Transverse colon (tissue), 3 donors: ENCODE measurements at regions not wholly inside any gene's neighbourhood (a gene's known extent, or its start where the extent isn't known, plus 50 kb on each side); places are given as distances from the start of the nearest gene placed in this dataset.

ENCODE experiments used
- POLR2A ChIP-seq: fragments of 450-650 bp; IDR thresholded peaks from one replicate; pipeline ENCODE4 v1.6.1; 2016; ENCODE audit warnings: antibody characterized with exemption, mild to moderate bottlenecking, moderate library complexity
- TF ChIP-seq, protein P1 (sequence below), 5 experiments: fragments of 200-600 bp in 3 of 5; fragments of 450-650 bp in 2 of 5; sonication (generic) in 3 of 5; IDR thresholded peaks; 1 replicate in 2 of 5; 2 replicates in 3 of 5; pipeline ENCODE4 v1.5.1; 2016 to 2017; ENCODE audit warnings: antibody characterized with exemption in 5 of 5, inconsistent platforms in 3 of 5, mild to moderate bottlenecking in 2 of 5, moderate library complexity in 1 of 5

DNA sequence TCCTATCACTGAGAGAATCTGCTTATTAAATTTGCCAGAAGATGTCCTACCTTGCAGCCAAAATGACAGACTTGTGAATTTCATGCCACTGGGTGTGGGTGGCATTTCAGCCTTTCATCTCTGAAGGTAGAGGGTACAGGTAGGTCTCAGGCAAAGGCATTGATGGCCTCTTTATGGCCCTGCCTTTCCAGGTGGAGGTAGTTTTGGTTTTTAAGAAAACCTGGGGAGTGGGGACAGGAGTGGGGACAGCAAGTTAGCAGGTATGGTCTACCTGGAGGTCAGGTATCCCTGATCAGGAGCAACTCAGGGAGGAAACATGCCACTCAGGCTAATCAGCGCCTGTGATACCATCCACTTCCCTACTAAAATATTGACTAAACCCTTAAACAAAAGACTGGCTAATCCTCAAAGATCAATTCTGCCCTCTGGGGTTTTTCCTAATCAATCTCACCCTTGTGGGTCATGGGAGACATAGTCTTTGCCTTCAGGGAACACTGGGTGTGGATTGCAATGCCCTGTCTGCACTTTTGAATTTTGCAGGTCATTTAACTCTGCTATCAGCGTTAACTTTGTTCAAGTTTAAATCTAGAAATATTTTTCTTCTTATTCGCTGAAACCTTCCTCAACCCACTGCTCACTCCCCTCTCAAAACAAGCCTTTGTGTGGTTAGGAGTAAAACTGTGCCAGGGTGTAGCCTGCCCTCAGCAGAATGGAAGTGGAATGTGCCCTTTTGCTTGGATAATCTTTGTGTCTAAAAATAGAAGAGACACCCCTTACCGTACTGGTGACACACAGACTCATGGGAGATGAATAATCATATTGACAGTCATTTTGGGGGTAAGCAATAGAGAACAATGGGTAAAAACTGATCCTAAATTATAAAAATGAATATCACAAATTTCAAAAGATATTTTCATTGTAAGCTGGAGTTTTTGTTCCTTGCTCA is 233.7 kb downstream of the COG6 start:
- no peak for TF ChIP-seq POLR2A
- TF ChIP-seq, protein P1, sequence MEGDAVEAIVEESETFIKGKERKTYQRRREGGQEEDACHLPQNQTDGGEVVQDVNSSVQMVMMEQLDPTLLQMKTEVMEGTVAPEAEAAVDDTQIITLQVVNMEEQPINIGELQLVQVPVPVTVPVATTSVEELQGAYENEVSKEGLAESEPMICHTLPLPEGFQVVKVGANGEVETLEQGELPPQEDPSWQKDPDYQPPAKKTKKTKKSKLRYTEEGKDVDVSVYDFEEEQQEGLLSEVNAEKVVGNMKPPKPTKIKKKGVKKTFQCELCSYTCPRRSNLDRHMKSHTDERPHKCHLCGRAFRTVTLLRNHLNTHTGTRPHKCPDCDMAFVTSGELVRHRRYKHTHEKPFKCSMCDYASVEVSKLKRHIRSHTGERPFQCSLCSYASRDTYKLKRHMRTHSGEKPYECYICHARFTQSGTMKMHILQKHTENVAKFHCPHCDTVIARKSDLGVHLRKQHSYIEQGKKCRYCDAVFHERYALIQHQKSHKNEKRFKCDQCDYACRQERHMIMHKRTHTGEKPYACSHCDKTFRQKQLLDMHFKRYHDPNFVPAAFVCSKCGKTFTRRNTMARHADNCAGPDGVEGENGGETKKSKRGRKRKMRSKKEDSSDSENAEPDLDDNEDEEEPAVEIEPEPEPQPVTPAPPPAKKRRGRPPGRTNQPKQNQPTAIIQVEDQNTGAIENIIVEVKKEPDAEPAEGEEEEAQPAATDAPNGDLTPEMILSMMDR (IDR thresholded peaks at IDR 0.05), result no peak
